GM18519 (cell line): ENCODE measurements at regions not wholly inside any gene's neighbourhood (a gene's known extent, or its start where the extent isn't known, plus 50 kb on each side); places are given as distances from the start of the nearest gene placed in this dataset.
"Not testable (repeated sequence)": the region's sequence is repeated elsewhere in the genome, so short reads cannot be mapped to it uniquely, and the experiment has no call there.

ENCODE experiments used
- ATAC-seq: cut with Tn5 transposase; IDR thresholded peaks from one replicate; pipeline ENCODE4 v1.9.1; 2021; ENCODE audit warnings: mild to moderate bottlenecking, moderate library complexity; ENCODE audit not compliant: unreplicated experiment, low FRiP score

GRCh38 chr7:13792208-13792607 lies 197.3 kb downstream of the ETV1 start:
- ATAC-seq, result no peak

GRCh38 chr7:13793926-13794325 lies 195.5 kb downstream of the ETV1 start:
- ATAC-seq, result no peak

- no peak for ATAC-seq
These were observed 194.9 kb downstream of the ETV1 start for GRCh38 chr7:13794581-13794980.

- no peak for ATAC-seq
These were observed 191.9 kb downstream of the ETV1 start for GRCh38 chr7:13797545-13797944.

DNA sequence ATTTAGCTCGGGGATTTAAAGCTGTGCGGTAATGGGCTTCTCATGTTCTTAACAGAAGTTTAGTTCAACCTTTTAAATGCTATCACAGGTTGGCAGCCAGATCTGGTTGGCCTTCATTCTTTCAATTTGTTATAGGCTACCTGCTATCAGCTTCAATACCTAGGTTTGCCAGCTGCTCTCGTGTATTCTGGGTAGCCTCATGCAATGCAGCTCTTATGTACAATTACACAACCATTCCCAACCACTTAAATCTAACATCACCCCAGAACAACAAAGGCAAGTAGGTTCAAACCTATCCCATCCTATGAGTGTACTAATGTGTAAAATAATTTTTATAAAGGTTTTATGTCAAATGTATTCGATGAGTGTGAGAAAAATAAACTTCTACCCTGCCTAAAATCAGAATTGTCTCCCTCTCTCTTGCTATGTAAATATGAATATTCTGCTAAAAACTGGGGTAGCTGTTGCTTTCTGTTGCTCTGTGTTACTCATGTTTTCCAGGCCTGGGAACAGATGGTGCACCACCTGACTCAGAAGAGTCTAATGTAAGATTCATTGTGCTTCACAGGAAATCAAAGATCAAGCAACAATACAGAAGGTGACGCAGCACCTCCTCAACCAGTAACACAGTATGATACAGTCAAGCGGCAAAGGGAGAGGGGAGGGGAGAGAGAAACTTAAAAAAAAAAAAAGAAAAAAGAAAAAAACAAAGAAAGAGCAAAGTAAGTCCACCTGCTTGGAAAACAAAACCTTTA lies 188.6 kb downstream of the ETV1 start:
- no peak for ATAC-seq

DNA sequence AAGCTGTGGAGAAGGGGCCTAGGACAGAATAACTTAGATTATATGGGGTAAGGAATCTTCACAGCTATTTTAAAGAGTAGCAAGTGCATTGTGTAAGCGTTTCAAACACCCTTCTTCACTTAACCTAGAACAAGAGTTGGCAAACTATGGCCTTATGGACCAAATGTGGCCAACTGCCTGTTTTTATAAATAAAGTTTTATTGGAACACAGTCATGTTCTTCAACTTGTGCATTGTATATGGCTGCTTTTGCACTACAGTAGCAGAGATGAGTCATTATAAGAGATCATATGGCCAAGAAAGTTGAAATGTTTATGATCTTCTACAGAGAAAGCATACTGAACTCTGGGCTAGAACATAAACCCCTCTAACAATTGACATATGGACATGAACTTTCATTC lies 187.8 kb downstream of the ETV1 start:
- ATAC-seq, result no peak

DNA sequence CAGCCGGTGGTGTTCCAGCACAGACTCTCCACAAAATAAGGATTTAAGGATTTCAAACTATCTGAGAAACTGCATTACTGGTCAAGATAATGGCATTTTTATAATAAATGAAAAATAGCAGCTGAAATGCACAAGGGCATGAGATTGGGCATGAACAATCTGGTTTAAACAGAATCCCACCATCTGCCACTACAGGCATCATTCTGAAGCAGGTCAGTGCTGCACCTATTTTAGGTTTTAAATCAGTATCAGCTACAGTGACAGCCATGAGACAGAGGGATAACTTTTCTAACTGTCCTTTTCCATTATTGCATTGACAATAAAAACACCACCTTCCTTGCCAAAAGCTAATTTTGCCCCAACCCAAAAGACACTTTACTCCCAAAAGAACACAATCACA lies 186.8 kb downstream of the ETV1 start:
- no peak for ATAC-seq

DNA sequence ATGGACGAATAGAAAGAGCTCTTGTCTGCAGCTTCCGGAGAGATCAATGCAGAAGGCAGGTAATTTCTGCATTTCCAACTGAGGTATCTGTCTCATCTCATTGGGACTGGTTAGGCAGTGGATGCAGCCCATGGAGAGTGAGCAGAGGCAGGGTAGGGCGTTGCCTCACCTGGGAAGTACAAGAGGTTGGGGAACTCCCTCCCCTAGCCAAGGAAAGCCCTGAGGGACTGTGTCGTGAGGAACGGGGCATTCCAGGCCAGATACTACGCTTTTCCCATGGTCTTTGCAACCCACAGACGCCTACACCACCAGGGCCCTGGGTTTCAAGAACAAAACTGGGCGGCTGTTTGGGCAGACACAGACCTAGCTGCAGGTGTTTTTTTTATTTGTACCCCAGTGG lies 186.3 kb downstream of the ETV1 start:
- ATAC-seq, result no peak

DNA sequence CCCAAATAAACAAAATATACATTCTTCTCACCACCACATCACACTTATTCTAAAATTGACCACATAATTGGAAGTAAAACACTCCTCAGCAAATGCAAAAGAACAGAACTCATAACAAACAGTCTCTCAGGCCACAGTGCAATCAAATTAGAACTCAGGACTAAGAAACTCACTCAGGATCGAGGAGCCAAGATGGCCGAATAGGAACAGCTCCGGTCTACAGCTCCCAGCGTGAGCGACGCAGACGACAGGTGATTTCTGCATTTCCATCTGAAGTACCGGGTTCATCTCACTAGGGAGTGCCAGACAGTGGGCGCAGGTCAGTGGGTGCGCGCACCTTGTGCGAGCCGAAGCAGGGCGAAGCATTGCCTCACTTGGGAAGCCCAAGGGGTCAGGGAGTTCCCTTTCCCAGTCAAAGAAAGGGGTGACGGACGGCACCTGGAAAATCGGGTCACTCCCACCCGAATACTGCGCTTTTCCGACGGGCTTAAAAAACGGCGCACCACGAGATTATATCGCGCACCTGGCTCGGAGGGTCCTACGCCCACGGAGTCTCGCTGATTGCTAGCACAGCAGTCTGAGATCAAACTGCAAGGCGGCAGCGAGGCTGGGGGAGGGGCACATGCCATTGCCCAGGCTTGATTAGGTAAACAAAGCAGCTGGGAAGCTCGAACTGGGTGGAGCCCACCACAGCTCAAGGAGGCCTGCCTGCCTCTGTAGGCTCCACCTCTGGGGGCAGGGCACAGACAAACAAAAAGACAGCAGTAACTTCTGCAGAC lies 183.2 kb downstream of the ETV1 start:
- ATAC-seq, result not testable (repeated sequence)

DNA sequence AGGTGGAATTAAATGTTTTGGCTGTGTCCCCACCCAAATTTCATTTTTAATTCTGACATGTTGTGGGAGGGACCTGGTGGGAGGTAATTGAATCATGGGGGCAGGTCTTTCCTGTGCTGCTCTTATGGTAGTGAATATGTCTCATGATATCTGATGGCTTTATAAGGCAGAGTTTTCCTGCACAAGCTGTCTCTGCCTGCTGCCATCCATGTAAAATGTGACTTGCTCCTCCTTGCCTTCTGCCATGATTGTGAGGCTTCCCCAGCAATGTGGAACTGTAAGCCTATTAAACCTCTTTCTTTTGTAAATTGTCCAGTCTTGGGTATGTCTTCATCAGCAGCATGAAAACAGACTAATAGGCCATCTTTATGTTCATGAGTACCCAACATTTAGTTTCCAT lies 172.2 kb downstream of the ETV1 start:
- ATAC-seq, result not testable (repeated sequence)

DNA sequence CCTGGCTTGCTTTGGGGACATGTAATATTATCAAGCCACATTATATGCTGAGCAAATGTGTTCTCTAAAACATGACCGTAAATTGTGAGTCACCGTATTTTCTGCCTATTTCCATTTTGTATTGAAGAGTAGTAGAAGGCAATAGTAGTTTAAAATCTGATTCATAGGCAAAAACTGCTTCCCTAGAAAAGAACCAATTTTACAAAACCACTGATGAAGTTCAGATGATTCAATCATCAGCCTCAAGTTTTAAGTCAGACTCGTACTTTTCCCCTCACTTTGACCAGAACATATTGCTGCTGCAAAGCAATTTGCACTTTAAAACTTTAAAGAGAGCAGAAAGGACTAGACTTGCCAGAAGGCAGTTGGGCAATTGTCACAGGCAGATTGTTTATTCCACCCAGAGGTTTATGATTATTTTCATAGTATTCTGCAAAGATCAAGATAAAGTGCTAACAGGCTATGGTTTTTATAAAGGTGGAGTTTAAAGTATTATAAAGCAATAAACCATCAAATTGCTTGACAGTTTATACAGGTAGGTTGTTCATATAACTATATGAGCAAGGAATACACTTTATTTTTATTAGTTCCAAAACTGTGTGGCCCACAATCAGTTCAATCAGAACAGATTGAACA lies 168.2 kb downstream of the ETV1 start:
- ATAC-seq, result no peak

DNA sequence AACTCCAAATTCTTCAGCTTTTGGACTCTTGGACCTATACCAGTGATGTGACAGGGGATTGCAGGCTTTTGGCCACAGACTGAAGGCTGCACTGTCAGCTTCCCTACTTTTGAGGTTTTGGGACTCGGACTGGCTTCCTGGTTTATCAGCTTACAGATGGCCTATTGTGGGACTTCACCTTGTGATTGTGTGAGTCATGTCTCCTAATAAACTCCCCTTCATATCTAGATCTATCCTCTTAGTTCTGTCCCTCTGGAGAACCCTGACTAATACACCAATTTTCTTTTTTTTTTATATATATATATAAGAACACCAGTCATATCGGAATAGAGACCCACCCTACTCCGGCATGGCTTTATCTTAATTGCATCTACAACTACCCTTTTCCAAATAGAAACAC lies 166.8 kb downstream of the ETV1 start:
- no peak for ATAC-seq

GRCh38 chr7:13826752-13827151 lies 162.7 kb downstream of the ETV1 start:
- ATAC-seq, result no peak

DNA sequence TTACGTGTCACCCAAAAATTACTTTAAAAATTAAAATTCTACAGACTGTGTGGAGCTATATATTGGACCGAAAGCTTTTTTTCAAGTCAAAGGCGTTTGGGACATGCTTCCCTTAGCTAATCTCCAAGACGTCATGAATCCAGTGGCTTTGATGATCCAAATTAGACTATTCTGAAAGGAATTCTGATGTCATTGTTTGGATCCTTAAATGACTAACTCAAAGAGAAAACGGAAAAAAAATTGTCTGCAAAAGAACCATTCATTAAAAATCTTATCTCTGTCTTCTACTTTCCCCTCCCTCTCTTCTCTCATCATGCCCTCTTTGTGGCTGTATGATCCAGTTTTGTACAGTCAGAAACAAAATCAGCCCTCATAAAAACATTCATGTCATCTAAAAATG lies 161.8 kb downstream of the ETV1 start:
- ATAC-seq, result no peak

DNA sequence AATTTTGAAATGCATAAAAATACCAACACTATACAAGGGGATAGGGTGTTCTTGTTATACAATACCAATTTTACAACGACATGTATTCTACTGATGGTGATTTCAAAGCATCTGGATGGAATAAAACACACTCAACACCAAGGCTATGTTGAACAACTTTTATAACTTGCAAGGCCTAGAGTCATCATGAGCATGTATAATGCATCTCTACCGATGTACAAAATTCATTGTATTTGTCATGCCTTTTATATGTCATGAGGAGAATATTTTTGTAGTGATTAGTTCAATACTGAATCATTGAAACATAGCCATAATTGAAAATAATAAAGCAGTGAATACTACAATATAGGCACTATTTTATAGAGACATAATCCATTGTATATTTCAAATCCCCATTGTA lies 160.2 kb downstream of the ETV1 start:
- no peak for ATAC-seq

DNA sequence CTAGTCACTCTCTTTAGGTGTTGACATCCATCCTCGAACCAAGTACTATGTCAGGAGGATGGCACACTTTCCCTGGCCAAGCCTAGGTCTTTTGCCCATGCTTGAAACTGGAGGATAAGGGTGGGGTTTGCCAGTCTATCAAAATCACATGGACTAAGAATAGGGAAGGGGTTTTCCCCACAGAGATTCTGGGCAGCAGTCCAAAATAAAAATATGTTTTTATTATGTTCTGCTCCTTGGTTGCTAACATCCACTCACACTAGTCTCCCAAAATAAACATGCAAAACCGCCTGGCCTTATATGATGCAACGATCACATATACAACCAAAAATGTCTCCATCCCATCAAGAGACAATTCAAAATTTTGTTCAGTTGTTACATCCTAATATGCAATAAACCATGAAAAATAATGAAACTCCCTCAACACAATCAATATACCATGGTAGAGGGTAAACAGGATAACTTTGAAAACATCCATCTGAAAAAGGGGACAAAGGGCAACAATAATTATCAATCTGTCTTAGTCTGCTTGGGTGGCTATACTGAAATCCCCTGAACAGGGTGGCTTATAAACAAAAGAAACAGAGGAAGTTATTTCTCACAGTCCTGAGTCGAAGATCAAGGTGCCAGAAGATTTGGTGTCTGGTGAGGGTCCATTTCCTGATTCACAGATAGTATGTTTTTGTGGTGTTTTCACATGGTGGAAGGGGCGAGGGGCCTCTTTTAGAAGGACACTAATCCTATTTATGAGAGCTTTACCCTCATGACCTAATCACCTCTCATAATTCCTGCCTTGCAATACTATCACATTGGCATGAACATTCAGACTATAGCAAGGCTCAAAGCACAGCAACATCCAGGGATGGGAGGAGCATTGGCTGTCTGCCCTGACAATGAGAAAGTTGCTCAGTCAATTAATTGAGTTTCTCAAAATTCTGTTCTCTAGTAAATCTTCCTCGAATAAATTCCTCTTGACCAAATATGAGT lies 159.3 kb downstream of the ETV1 start:
- ATAC-seq, result no peak

DNA sequence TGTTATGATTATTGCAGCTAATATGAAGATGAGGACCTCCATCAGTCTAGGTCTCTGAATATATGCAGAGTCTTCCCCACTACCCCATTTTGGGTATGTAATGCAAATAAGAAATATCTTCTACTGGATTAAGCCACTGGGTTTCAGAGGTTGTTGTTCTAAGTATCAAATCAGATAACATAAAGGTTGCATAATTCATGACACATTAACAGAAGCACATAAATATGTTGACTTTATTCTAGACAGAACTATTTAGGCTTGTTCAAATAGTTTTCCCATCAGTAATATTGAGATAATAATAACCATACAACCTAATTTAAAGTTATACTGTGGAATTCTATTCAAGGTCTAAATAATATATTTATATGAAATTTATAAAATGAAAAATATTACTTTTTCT lies 157.1 kb downstream of the ETV1 start:
- ATAC-seq, result no peak

- ATAC-seq, result no peak
These were observed 155.1 kb downstream of the ETV1 start for GRCh38 chr7:13834328-13834761.

DNA sequence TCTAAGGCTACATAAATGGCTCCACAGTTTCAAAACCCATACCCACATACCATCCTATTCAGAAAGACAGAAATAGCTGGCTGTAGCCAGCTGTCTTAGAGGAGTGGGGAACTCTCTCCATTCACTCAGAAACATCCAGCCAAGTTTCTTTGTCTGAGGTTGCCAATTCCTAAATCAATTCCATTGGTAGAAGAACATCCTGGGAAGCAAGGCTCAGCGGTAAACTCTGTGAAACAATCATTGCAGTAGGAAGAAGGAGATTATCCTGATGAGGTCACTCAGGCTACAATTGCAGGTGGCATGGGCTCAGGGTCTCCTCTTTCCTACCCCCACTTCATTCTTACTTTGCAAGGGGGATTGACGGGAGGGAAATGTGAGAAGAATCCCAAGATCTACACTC lies 154.0 kb downstream of the ETV1 start:
- ATAC-seq, result no peak

DNA sequence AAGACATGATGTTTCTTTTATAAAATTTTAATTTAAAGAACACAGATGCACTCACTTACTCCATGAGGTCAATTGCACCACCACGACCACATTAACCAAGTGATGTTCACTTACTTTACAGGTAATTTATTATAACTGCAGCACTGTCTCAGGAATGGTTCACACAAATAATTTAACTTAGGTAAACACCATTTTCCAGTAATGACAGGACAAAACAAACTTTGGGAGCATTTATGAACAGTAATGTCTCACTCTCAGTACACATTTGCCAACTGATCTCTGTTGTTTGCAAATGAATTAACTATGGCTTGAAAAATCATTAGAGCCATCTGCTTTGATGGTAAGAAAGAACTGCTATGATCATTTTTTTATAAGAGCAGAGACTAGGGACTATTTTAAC lies 150.4 kb downstream of the ETV1 start:
- no peak for ATAC-seq
